GM21786 (cell line): ENCODE measurements at regions not wholly inside any gene's neighbourhood (a gene's known extent, or its start where the extent isn't known, plus 50 kb on each side); places are given as distances from the start of the nearest gene placed in this dataset.
A peak's percentile ranks its signal among the peaks of the same experiment; 100 is the strongest.
"Not testable (repeated sequence)": the region's sequence is repeated elsewhere in the genome, so short reads cannot be mapped to it uniquely, and the experiment has no call there.

Experiments used
- ATAC-seq: cut with Tn5 transposase; IDR thresholded peaks from one replicate; pipeline ENCODE4 v1.9.1; 2021; ENCODE audit not compliant: unreplicated experiment

- no peak for ATAC-seq
Observed at GRCh38 chr5:33203931-33204330, 236.8 kb upstream of the TARS1 start.

GRCh38 chr5:33205079-33205478 is 235.7 kb upstream of the TARS1 start:
- no peak for ATAC-seq

- ATAC-seq: no peak
Observed at GRCh38 chr5:33205727-33206410, 234.9 kb upstream of the TARS1 start.

DNA sequence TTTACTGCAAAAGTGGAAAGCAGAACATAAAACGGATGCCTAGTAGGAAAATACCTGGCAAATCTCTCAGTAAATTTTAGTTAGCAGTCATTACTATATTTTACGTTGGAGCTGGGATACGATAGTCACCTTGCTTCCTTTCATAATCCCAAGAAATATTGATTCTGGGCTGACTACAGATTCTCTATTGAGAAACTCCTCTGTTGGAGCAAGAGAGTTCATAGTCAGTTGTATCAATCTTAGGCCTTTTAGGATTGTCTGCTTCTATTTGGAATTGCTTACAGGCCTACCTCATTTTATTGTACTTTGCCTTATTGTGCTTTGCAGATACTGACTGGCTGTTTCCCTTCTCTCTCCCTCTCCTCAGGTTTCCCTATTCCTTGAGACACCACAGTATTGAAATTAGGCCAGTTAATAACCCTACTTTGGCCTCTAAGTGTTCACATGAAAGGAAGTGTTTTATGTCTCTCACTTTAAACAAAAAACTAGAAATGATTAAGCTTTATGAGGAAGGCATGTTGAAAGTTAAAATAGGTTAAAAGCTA is 233.7 kb upstream of the TARS1 start:
- ATAC-seq: no peak

DNA sequence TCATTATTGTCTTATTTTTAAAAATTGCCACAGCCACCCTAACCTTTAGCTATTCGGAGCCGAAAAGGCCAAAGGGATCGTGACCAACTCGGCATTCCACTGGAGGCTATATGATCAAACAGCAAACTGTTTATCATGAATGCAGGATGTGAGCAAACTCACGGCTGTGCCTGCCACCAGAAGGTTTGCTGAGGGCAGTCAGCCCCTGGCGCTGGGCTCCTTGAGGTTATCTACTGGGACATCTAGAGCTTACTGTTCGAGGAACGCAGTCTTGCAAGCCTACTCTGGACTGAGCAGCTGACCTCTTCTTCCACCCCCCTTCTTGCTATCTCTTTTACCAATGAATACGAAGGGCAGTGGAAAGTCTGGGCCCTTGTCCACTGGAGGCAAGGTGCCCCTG is 231.5 kb upstream of the TARS1 start:
- no peak for ATAC-seq

DNA sequence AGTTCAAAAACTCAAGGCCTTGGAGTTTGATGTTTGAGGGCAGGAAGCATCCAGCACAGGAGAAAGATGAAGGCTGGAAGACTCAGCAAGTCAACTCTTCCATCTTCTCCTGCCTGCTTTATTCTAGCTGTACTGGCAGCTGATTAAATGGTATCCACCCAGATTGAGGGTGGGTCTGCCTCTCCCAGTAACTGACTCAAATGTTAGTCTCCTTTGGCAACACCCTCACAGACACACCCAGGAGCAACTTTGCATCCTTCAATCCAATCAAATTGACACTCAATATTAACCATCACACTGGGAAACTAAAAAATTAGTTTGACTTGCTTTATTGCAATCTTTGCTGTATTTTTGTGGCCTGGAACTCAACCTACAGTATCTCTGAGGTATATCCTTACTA is 230.5 kb upstream of the TARS1 start:
- ATAC-seq: not testable (repeated sequence)

DNA sequence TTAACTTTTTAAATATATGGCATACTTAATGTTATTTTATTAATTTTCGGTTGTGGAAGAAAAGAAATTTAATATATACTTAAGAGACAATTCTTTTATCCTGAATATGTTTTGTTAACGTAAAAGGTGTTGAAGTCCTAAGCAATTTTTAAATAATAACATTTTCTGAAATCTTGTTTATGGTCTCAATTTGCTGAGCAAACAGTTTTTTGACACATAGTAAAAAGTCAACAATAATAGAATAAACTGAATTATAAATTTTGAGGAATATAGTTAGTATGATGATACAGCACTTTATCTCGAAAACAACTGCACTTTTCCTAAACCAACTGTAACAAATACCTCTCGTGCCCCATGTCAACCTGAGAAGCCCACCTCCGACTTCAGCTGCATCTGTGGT is 229.8 kb upstream of the TARS1 start:
- no peak for ATAC-seq

- ATAC-seq: no peak
Observed at GRCh38 chr5:33212439-33212838, 228.3 kb upstream of the TARS1 start.

- no peak for ATAC-seq
Observed at GRCh38 chr5:33212900-33213299, 227.9 kb upstream of the TARS1 start.

GRCh38 chr5:33223563-33224284 is 217.0 kb upstream of the TARS1 start:
- no peak for ATAC-seq

DNA sequence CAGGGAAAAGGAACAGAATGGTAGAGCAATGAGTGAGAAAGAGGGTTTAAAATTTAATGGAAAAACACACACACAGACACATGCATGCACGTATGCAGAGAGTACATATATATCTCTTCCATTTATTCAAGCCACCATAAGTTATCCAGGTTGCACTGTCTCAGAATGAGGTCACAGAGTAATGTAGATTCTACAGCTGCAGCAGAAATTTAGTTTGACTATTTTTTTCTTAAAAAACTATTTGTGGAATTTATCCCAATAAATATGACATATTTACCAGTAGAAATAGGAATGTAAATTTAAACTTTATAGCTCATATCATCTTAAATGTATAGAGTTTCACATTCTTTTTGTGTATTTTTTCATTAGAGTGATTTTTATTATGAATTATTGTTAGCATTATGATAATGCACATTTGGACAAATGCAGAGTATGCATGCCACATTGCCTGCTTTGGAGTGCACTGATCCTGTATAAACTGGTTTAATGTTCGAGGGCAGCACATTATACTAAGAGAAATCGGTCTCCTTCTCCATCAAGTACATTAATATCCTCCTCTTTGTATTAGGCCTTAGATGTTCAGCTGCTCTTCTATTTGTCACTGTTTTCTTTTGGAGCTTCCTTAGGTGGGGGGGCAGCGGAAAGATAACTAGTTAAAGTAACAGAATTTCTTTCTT is 216.3 kb upstream of the TARS1 start:
- no peak for ATAC-seq

DNA sequence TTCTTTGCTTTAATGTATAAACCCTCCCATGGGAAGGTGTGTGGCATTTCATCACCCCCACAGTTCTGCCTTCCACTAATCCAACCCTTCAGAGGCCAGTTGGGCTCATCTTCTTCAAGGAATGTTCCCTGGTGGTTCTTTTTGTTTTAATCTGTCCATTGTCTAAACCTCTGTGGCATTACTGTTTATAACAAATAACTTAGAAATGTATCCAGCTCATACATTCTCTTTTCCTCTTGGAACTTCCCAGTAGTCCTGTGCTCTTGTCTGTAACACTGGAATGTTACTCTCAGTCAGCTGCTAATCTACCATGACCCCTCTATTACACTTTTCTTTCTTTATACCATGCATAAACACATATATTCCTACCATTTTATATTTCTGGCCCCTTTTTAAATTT is 213.5 kb upstream of the TARS1 start:
- no peak for ATAC-seq

DNA sequence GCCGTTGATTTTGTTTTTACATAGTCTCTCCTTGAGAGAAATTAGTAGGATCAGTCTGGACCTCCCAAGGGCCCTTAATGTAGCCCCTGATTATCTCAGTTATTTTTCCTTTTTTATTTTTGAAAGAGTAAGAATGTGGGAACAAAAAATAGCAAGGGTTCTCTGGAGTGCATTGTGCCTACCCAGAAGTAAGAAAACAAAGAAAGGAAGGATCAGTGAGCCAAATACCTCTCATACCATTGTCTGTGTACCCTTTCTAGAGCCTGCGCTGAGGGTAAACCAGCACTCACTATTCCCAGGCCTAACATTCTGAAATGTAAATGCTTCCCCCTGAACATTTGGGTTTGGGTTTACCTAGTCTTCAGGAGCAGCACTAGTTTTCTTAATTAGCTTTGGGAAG is 213.0 kb upstream of the TARS1 start:
- ATAC-seq: no peak

DNA sequence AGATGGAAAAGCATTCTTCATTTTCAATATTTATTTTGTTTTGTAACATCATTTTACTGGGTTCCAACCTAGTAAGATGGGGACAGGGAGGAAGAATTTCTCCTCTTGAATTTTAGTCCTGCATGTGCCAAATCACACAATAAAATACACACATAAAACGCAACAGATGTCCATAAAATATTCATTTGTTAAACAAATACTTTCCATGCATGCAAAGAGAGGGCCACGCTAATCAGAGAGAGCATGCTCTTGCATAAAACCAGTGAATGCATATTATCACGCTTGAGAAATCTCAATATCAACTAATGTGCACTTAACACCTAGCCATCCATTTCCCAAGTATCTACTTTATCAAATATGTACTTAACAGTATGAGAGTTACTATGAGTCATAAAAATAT is 212.6 kb upstream of the TARS1 start:
- no peak for ATAC-seq

DNA sequence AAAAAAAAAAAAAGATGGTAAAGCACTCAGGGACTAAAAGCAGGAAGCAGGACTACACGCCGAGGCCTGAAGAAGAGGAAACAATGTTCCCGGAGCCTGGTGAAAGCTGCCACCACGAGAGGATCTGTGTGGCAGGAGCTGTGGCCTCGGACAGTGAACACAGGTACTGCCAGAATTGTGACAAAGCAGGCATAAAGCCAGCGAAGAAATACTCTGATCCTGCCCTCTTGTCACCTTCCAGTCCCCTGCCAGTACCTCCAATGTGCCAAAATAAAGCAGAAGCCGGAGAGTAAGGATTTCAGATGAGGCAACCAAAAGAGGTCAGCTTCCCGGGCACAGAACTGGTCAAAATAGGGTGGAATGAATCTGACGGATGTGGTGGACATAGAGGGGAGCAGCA is 211.5 kb upstream of the TARS1 start:
- no peak for ATAC-seq

GRCh38 chr5:33230467-33231078 is 210.2 kb upstream of the TARS1 start:
- ATAC-seq: no peak

GRCh38 chr5:33231214-33231710 is 209.5 kb upstream of the TARS1 start:
- ATAC-seq: no peak

GRCh38 chr5:33231935-33232334 is 208.8 kb upstream of the TARS1 start:
- no peak for ATAC-seq

- ATAC-seq: no peak
Observed at GRCh38 chr5:33232731-33233505, 207.8 kb upstream of the TARS1 start.

- ATAC-seq: no peak
Observed at GRCh38 chr5:33235304-33235703, 205.5 kb upstream of the TARS1 start.

DNA sequence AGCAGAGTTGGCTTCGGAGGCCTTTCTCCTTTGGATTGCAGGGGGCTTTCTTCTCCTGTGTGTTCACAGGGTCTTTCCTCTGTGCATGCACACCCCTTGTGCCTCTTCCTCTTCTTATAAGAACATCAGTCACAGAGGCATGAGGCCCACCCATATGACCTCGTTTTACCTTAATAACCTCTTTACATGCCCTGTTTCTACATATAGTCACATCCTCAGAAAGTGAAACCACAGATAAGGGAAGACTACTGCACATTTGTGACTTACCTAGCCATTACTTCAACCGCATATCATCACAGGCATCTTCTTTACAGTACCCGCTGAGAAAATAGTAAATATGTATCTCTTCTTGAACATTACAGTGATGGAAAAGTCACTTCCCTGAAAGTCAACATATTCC is 204.9 kb upstream of the TARS1 start:
- peak; percentile 72 for ATAC-seq
